ENCODE measurements at regions not wholly inside any gene's neighbourhood (a gene's known extent, or its start where the extent isn't known, plus 50 kb on each side); places are given as distances from the start of the nearest gene placed in this dataset.

- TF ChIP-seq CTCF (IDR thresholded peaks at IDR 0.05; ENCODE audit: unreplicated experiment) = no peak
- no peaks in the 10 kb centered on the region for H3K4me1 Mint-ChIP-seq (ENCODE audit: unreplicated experiment)
- no peak for DNase-seq (ENCODE audit: low spot score)
- H3K27ac Mint-ChIP-seq (ENCODE audit: unreplicated experiment) = no peak overlapping the region
- no peaks in the 10 kb centered on the region for H3K36me3 Mint-ChIP-seq (ENCODE audit: low read depth, unreplicated experiment)
- H3K27me3 Mint-ChIP-seq (ENCODE audit: unreplicated experiment) = no peaks in the 10 kb centered on the region
- H3K4me3 Mint-ChIP-seq (ENCODE audit: unreplicated experiment) = no peak overlapping the region
- H3K9me3 Mint-ChIP-seq (ENCODE audit: unreplicated experiment) = no peaks in the 10 kb centered on the region
These were observed 523.1 kb upstream of the ZNF462 start for GRCh38 chr9:106339882-106340281.

GRCh38 chr9:106350777-106351176 is 512.2 kb upstream of the ZNF462 start:
- Mint-ChIP-seq H3K9me3 (ENCODE audit: unreplicated experiment) (no peaks in the 10 kb centered on the region), H3K27me3 (ENCODE audit: unreplicated experiment) (no peaks in the 10 kb centered on the region), H3K4me3 (ENCODE audit: unreplicated experiment) (no peak overlapping the region), H3K36me3 (ENCODE audit: low read depth, unreplicated experiment) (no peaks in the 10 kb centered on the region), H3K27ac (ENCODE audit: unreplicated experiment) (no peak overlapping the region), H3K4me1 (ENCODE audit: unreplicated experiment) (peaks cover 3% of the 10 kb centered on the region)
- no peak for TF ChIP-seq CTCF (IDR thresholded peaks at IDR 0.05; ENCODE audit: unreplicated experiment)
- DNase-seq (ENCODE audit: low spot score) = no peak

- no peaks in the 10 kb centered on the region for H3K4me1 Mint-ChIP-seq (ENCODE audit: unreplicated experiment)
- H3K9me3 Mint-ChIP-seq (ENCODE audit: unreplicated experiment) = no peaks in the 10 kb centered on the region
- no peaks in the 10 kb centered on the region for H3K36me3 Mint-ChIP-seq (ENCODE audit: low read depth, unreplicated experiment)
These were observed 506.0 kb upstream of the ZNF462 start for GRCh38 chr9:106356924-106357323.

GRCh38 chr9:106358331-106358730 is 504.6 kb upstream of the ZNF462 start:
- no peaks in the 10 kb centered on the region for H3K4me1 Mint-ChIP-seq (ENCODE audit: unreplicated experiment)
- no peak overlapping the region for H3K27ac Mint-ChIP-seq (ENCODE audit: unreplicated experiment)
- H3K9me3 Mint-ChIP-seq (ENCODE audit: unreplicated experiment) = no peaks in the 10 kb centered on the region
- H3K36me3 Mint-ChIP-seq (ENCODE audit: low read depth, unreplicated experiment) = no peaks in the 10 kb centered on the region
- no peak for DNase-seq (ENCODE audit: low spot score)
- H3K27me3 Mint-ChIP-seq (ENCODE audit: unreplicated experiment) = no peaks in the 10 kb centered on the region
- H3K4me3 Mint-ChIP-seq (ENCODE audit: unreplicated experiment) = no peak overlapping the region
- no peak for TF ChIP-seq CTCF (IDR thresholded peaks at IDR 0.05; ENCODE audit: unreplicated experiment)

More at GRCh38 chr9:106356924-106357323, 506.0 kb upstream of the ZNF462 start:
- H3K27me3 Mint-ChIP-seq (ENCODE audit: unreplicated experiment) = no peaks in the 10 kb centered on the region
- no peak for TF ChIP-seq CTCF (IDR thresholded peaks at IDR 0.05; ENCODE audit: unreplicated experiment)
- no peak overlapping the region for H3K27ac Mint-ChIP-seq (ENCODE audit: unreplicated experiment)
- no peak overlapping the region for H3K4me3 Mint-ChIP-seq (ENCODE audit: unreplicated experiment)
- DNase-seq (ENCODE audit: low spot score) = no peak

- Mint-ChIP-seq H3K36me3 (ENCODE audit: low read depth, unreplicated experiment) (no peaks in the 10 kb centered on the region), H3K9me3 (ENCODE audit: unreplicated experiment) (peaks cover 3% of the 10 kb centered on the region), H3K27me3 (ENCODE audit: unreplicated experiment) (no peaks in the 10 kb centered on the region), H3K4me3 (ENCODE audit: unreplicated experiment) (no peak overlapping the region), H3K27ac (ENCODE audit: unreplicated experiment) (no peak overlapping the region), H3K4me1 (ENCODE audit: unreplicated experiment) (no peaks in the 10 kb centered on the region)
- no peak for TF ChIP-seq CTCF (IDR thresholded peaks at IDR 0.05; ENCODE audit: unreplicated experiment)
- DNase-seq (ENCODE audit: low spot score) = no peak
These were observed 486.3 kb upstream of the ZNF462 start for GRCh38 chr9:106376689-106377088.
